SK-N-SH treated with all-trans-retinoic acid at 6 μM for 48 hours (cell line): ENCODE measurements at regions not wholly inside any gene's neighbourhood (a gene's known extent, or its start where the extent isn't known, plus 50 kb on each side); places are given as distances from the start of the nearest gene placed in this dataset.

Experiments used
- BACH2 ChIP-seq: fragments of 250-450 bp; sonication (Bioruptor Pico); IDR thresholded peaks from 2 replicates; pipeline ENCODE4 v1.9.0; 2021; ENCODE audit warnings: mild to moderate bottlenecking, borderline replicate concordance
- PATZ1 ChIP-seq: fragments of 250-450 bp; sonication (Bioruptor Pico); IDR thresholded peaks from 2 replicates; pipeline ENCODE4 v1.8.0; 2020; ENCODE audit warnings: mild to moderate bottlenecking, moderate library complexity, borderline replicate concordance

GRCh38 chr3:154979331-154979730 is 100.8 kb upstream of the MME start:
- no peak for TF ChIP-seq PATZ1
- no peak for TF ChIP-seq BACH2 (CRISPR knock-in tag)
